C4-2B (cell line): ENCODE measurements at regions not wholly inside any gene's neighbourhood (a gene's known extent, or its start where the extent isn't known, plus 50 kb on each side); places are given as distances from the start of the nearest gene placed in this dataset.
"Not testable (repeated sequence)": the region's sequence is repeated elsewhere in the genome, so short reads cannot be mapped to it uniquely, and the experiment has no call there.

Source experiments
- CTCF ChIP-seq: fragments of 450-650 bp; conservative IDR thresholded peaks from 2 replicates; pipeline ENCODE4 v1.5.1; 2017; ENCODE audit warnings: mild to moderate bottlenecking
- ZFX ChIP-seq: fragments of 450-650 bp; IDR thresholded peaks from 2 replicates; pipeline ENCODE4 v1.6.1; 2017

- not testable (repeated sequence) for TF ChIP-seq CTCF, ZFX
These were observed 471.9 kb downstream of the JRKL start for GRCh38 chr11:96861722-96862121.
